ENCODE measurements at regions not wholly inside any gene's neighbourhood (a gene's known extent, or its start where the extent isn't known, plus 50 kb on each side); places are given as distances from the start of the nearest gene placed in this dataset.

GRCh38 chr6:80625405-80625804 is 518.9 kb downstream of the BCKDHB start:
- Histone ChIP-seq H3K56ac (replicated peaks; ENCODE audit: insufficient read length, low read depth, low read length) (no peak overlapping the region), H2AK5ac (ENCODE audit: low read depth, low read length) (no peak overlapping the region), H2AFZ (ENCODE audit: low read length) (no peak overlapping the region), H2BK120ac (replicated peaks; ENCODE audit: low read depth, low read length) (no peak overlapping the region), H3K79me1 (ENCODE audit: low read depth, low read length) (no peaks in the 10 kb centered on the region), H2BK12ac (ENCODE audit: low read depth, low read length) (no peak overlapping the region), H3K4me3 (ENCODE audit: extremely low read depth in 1 of 4, insufficient read depth in 2 of 4, low read depth in 3 of 4, low read length in 4 of 4) (no peak overlapping the region), H3K27ac (ENCODE audit: low read depth, low read length) (no peak overlapping the region), H3K27me3 (replicated peaks in 1 of 4; ENCODE audit: control insufficient read depth in 3 of 4, extremely low read depth in 1 of 4, insufficient read depth in 3 of 4, low read length in 3 of 4) (no peaks in the 10 kb centered on the region), H4K20me1 (replicated peaks in 1 of 2; ENCODE audit: control insufficient read depth in 1 of 2, insufficient read depth in 2 of 2, low read length in 2 of 2) (no peaks in the 10 kb centered on the region), H2BK15ac (ENCODE audit: low read length) (no peak overlapping the region), H3K4me2 (ENCODE audit: insufficient read depth in 1 of 2, low read depth in 2 of 2, low read length in 2 of 2) (no peak overlapping the region), H3K23ac (ENCODE audit: insufficient read length) (no peak overlapping the region), H3K18ac (ENCODE audit: extremely low read depth, low read length) (no peak overlapping the region), H3K4me1 (replicated peaks in 1 of 4; ENCODE audit: control insufficient read depth in 3 of 4, insufficient read depth in 4 of 4, low read length in 3 of 4) (no peaks in the 10 kb centered on the region), H3K23me2 (ENCODE audit: low read depth, low read length) (no peaks in the 10 kb centered on the region), H3K79me2 (ENCODE audit: control insufficient read depth in 1 of 2, insufficient read depth in 2 of 2, low read length in 2 of 2) (no peaks in the 10 kb centered on the region), H3K9me3 (ENCODE audit: insufficient read depth in 2 of 2, low read depth in 1 of 2, low read length in 1 of 2) (no peaks in the 10 kb centered on the region), H3K36me3 (ENCODE audit: control insufficient read depth in 2 of 4, insufficient read depth in 4 of 4, low read length in 3 of 4) (no peaks in the 10 kb centered on the region), H2BK5ac (ENCODE audit: low read depth, low read length) (no peak overlapping the region), H3K9ac (replicated peaks in 1 of 4; ENCODE audit: extremely low read depth in 1 of 4, low read depth in 3 of 4, low read length in 3 of 4) (no peak overlapping the region), H4K91ac (replicated peaks; ENCODE audit: insufficient read length, low read length) (no peak overlapping the region), H4K8ac (ENCODE audit: extremely low read depth, insufficient read depth, low read length) (no peak overlapping the region), H3K4ac (replicated peaks; ENCODE audit: insufficient read length, low read depth, low read length) (no peak overlapping the region), H2BK20ac (ENCODE audit: low read length) (no peak overlapping the region), H3K14ac (ENCODE audit: insufficient read length) (no peak overlapping the region), H4K5ac (ENCODE audit: insufficient read length, low read depth, low read length) (no peak overlapping the region)
- DNase-seq (ENCODE audit: low read depth in 1 of 2, low spot score in 2 of 2) = no peak
- ChIA-PET CTCF (ENCODE audit: partially characterized antibody) (no interaction called here), POLR2A (ENCODE audit: partially characterized antibody) (no interaction called here)
- FAIRE-seq = no peak
- whole genome bisulfite sequencing, 2 experiments (ENCODE audit: extremely low coverage in 1 of 2, insufficient coverage in 1 of 2, insufficient read length in 1 of 2, insufficient replicate concordance in 2 of 2, low coverage in 1 of 2, low lambda C conversion rate in 2 of 2, missing lambda C conversion rate in 1 of 2) = 84% methylated on average over 1 of the region's 1 CpG; no CpG with 5 or more reads in 1 of the 2 experiments
- no peak for TF ChIP-seq SRF (IDR thresholded peaks at IDR 0.05; ENCODE audit: low read depth, low read length)
- TF ChIP-seq JUN (IDR thresholded peaks at IDR 0.05; ENCODE audit: low read depth, low read length) = no peak
- TF ChIP-seq CBX5 (IDR thresholded peaks at IDR 0.05; ENCODE audit: low read depth, low read length) = no peak

Measured in H1 (cell line).